GM18951 (cell line): ENCODE measurements at regions not wholly inside any gene's neighbourhood (a gene's known extent, or its start where the extent isn't known, plus 50 kb on each side); places are given as distances from the start of the nearest gene placed in this dataset.
"Not testable (repeated sequence)": the region's sequence is repeated elsewhere in the genome, so short reads cannot be mapped to it uniquely, and the experiment has no call there.

Experiments used
- POLR2A ChIP-seq: IDR thresholded peaks from 4 replicates; pipeline ENCODE4 v1.6.1; 2011; ENCODE audit warnings: mild to moderate bottlenecking; ENCODE audit not compliant: insufficient read length, insufficient read depth; ENCODE audit errors: extremely low read depth
- in situ Hi-C: fragments of 300-500 bp; cut with MboI; formaldehyde crosslinking; loops from one replicate; pipeline ENCODE4 v1.12.0; 2022; ENCODE audit warnings: low sequenced_read_pairs, mixed read lengths, inconsistent platforms; ENCODE audit not compliant: unreplicated experiment

DNA sequence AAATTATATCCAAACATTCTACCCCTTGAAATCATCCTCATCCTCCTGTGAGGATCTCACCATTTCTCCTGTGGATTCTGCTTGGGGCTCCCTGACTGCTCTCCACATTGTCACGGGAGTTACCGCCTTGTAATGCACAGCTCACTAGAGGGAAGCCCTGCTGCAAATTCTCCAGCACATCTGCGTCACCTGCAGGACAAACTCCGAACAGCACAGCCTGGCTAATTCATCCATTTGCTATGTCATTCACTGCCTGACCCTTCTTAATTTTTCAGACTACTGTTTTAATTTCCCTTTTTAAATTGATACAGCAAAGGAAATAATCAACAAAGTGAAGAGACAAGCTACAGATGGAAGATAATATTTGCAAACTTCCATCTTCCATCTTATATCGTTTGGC lies 627.4 kb downstream of the FBXO15 start:
- in situ Hi-C loops = no loop called here
- no peak for TF ChIP-seq POLR2A

DNA sequence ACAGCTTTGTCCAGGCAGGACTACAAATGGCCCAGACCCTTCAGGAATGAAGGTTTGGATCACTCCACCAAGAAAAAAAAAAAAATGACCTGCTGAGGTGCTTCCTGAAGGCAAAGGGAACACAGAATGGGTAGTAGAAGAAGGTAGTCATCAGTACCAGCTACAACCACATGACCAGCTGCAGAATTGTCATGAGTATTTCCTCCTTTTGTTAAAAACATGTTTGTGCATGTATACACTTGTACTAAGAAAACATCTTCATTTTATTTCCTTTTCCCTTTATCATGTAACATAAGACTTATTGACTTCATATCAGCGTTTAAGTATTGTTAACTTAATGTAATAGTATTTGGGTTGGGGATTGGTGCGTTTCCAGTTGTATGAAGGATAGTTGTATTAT lies 631.6 kb downstream of the FBXO15 start:
- in situ Hi-C loops = not testable (repeated sequence)

DNA sequence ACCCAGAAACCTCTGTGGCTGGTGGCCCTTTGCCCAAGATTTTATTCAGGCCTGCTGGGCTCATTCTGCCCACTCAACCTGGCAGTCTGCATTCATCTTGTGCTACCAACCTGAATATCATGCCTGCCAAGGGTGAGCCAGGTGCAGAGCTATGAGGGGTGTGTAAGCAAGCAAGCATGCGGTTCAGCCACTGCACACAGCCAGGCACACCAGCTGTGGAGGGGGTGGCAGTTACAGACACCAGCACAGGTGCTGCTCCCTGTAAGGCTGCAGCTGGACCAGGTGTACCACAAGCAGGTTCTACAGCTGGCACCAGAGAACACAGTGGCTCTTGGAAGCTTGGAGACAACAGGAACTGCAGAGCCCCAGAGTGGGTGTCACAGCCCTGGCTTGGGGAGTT lies 633.2 kb downstream of the FBXO15 start:
- in situ Hi-C loops = no loop called here
- TF ChIP-seq POLR2A = no peak

DNA sequence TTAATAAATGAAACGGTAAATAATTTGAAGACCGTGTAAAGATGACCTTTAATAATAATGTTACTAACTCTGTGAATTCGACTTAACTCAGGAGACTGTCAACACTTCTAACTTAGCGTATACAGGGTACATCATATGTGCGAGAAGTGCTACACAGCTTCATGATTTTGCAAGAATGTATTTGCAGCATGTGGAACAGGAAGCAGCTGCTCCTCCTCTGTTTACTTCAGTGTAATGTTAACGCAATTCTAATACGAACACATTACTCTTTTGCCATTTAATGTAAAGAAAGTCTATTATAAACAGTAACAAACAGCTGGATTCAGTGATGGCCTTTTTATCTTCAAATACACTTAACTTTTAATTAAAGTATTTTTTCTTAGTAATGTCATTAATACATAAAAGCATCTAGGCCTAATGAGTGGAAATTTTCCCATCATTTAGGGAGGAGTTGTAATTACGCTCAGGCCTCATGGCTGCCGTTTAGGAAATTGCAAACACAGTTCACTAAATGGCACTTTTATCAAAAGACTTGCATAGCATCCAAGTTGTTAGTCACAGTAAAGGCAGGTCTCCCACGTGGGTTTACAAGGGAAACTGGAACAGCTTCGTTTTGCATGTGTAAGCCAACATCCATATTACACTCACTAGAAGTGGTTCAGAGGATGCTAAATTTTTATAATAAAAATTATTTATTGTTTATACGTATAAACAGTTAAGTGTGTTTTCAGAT lies 635.7 kb downstream of the FBXO15 start:
- no peak for TF ChIP-seq POLR2A
- in situ Hi-C loops = no loop called here

DNA sequence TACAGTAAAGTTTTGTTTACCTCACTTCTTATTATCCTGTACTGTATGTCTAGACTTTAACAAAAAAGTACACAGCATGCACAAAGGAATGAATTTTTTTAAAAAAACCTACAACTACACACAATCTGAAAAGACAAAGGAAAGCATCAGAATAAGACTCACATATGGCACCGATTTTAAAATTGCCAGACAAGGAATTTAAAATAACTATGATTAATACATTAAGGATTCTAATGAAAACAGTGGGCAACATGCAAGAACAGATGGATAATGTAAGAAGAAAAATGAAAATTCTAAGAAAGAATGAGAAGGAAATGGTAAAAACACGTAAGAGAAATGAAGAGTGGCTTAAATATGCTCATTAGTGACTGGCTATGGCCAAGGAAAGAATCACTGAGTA lies 638.2 kb downstream of the FBXO15 start:
- TF ChIP-seq POLR2A = no peak
- in situ Hi-C loops = no loop called here

DNA sequence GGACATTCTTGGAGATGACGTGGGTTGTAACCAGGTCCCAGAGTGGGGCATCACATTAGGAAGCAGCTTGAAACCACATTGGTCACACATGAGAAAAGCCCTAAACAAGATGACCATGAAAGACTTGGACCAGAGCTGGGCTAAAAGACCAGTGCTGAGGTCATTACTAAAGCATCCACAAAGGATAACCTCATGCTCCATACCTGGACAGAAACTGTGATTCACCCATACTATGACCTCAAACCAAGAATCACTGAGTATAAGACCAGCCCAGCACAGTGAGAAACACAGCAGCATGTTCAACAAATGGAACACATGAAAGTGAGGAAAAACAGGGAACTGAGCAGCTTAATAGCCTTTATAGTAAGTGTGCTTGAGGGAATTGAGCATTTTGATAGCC lies 635.5 kb upstream of the NETO1 start:
- TF ChIP-seq POLR2A = no peak
- in situ Hi-C loops = no loop called here

DNA sequence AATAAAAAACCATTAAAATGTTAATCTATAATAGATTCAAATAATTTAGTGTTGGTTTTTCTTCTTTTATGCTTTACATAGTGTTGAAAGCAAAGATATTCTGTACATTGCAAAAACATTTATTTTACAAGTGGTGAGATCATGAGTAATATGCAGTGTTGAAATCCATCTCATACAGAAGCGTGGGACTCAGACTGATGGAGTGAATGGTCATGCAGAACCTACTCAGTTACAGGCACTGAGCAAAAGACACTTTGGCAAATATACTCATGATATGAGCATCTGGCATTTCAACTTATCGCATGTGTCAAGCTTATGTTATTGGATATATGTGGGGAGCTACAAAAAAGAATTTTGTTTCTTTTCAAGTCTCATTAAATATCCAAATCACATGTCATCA lies 620.2 kb upstream of the NETO1 start:
- TF ChIP-seq POLR2A = no peak
- in situ Hi-C loops = no loop called here

DNA sequence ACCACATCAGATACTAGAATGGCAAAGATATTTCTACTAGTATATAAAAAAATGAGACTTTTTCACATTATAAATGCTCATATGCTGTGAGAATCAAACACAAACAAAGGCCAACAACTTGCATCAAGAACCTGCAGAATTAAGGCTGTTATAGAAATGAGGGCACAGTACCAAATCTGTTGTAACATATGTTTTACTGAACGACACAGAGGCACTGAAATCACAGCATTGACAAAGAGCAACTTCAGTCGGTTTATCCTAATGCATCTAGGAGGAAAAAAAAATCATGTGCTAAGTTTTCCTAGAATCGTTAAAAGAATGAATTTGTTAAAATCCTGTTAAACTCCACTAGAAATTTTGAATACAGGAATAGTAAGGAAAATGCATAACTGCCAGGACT lies 617.4 kb upstream of the NETO1 start:
- TF ChIP-seq POLR2A = no peak
- in situ Hi-C loops = no loop called here

DNA sequence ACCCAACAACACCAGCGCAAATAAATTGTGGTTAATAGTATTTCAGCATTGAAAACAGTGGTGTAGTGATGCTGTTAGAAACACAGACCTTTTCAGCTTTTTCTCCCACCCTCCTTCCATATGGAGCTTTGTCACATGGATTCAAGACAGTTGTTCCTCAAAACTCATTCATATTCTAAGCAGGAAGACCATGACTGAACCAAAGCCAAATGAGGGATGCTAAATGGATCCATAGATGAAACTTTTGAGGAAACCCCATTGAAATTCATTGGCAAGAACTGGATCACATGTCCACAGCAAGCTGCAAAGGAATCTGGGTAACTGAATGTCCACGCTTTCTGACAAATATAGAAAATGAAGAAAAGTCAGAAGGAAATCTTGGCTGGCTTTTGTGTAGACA lies 615.1 kb upstream of the NETO1 start:
- no peak for TF ChIP-seq POLR2A
- in situ Hi-C loops = no loop called here

DNA sequence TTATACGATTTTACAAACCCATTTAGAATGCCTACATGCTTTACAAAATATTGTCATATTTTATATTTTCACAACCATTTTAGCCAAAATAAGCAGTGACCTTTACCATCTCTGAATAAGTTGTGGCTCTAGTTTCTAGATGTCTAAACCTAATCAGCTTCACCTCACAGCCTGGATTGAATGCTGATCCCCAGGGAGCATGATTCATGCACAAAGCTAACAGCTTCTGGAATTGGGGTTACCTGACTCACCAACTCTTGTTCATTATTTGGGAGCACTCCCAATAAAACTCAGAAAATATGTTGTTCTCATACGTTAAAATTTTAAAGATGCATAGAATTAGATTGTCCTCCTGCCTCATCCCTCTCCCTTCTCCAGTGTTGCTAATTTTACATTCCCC lies 611.7 kb upstream of the NETO1 start:
- no peak for TF ChIP-seq POLR2A
- in situ Hi-C loops = no loop called here

DNA sequence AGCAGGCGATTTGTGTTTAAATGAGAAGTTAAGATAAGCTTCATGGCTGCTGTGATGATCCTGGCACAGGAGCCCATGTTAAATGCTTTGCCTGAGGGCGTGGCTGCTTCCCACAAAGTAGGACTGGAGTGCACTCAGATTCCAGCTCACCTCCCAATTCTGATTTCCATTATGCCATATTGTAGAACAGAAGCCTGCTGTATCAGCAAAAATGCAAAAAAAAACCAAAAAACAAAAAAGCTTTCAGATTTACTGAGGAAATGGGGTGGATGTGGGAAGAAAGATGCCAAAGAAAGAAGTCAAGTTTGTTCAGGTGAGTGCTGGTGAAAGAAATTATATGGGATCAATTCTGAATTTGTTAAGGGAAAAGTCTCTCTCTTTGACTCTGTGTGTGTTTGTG lies 610.4 kb upstream of the NETO1 start:
- in situ Hi-C loops = no loop called here
- no peak for TF ChIP-seq POLR2A

DNA sequence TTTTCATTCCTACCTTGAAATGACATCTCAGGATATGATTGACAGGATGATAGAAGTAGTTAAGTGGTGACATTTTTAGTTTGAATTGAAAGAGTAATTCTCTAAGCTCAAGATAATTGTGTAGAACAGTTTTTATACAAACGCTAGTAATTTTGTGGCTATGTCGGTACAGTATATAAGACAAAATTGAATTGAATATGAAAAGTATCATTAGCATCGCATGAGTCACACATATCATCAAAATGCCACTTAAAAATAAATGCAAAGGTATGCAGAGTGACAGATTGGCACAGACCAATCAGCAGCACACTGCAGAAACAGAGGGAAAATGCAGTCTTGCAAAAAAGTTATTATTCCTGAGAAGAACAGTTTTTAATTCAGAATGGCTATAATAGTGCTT lies 608.2 kb upstream of the NETO1 start:
- in situ Hi-C loops = no loop called here
- TF ChIP-seq POLR2A = no peak

DNA sequence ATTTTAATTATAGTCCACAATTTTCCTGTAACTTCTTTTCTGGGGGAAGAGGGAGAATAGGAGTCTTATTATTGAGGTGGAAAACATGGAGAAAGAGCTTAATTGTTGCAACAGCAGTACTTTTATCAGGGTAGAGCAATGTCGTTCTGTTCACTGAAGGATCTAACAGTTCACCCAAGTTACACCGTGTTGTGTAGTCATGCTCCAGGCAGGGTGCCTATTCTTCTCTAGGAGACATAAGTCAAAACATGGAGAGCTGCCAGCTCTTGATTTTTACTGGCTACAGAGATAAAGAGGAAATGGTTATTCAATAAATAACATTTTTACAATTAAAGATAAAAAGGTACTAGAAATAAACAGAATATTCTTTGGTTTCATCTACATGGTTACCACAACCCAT lies 594.3 kb upstream of the NETO1 start:
- TF ChIP-seq POLR2A = no peak
- in situ Hi-C loops = no loop called here

DNA sequence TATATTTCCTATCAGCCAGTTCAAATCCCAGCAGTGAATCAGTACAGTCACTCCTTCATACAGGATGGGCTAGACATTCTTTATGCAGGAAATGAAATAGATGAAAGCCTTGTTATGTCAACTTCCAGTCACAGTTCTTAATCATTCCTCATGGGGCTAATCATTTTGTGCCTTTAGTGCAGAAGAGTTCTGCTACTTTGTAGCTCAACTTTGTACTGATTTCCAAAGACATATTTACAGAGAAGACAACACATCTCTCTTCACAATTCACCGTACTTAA lies 593.9 kb upstream of the NETO1 start:
- TF ChIP-seq POLR2A = no peak
- in situ Hi-C loops = no loop called here

DNA sequence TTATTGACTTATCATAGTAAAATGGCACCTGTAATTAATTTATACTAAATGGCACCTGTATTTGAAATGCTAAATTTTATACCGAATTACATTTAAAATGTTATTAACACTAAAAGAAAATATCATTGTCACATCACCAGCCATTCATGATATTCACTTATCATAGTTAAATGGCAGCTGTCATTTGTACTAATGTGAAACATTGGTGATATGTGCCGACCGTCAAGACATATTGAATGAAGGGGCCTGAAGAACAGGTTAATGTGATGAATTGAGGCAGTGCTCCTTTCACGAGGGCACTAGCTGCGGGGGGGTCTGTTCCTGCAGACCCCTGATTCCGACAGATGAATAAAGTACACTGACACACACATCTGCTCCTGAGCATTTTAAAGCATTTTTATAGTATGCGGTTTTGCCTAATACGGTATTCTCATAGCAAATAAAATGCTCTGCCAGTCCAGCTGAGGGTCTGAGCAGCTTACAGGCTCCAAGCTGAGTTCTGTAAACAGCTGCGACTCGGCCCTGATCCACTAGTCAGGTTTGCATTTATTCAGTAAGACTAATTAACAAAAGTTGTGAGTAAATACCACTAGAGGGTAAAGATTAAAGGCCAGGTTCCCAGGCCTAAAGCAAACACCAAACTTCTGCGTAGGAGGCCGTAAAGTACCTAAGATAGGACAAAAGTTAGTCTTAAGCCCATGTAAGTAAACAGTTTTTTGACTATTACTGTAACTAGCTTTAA lies 593.4 kb upstream of the NETO1 start:
- no peak for TF ChIP-seq POLR2A

More for the DNA sequence above, 593.4 kb upstream of the NETO1 start:
- in situ Hi-C loops = no loop called here
